K562 (cell line): ENCODE measurements at regions not wholly inside any gene's neighbourhood (a gene's known extent, or its start where the extent isn't known, plus 50 kb on each side); places are given as distances from the start of the nearest gene placed in this dataset.
A peak's percentile ranks its signal among the peaks of the same experiment; 100 is the strongest.

Experiments
- ATAC-seq: fragments of 200-7000 bp; cut with Tn5 transposase; 3 replicates; pipeline ENCODE4 v1.9.1; 2020; ENCODE audit warnings: moderate library complexity
- BruUV-seq: library from RNA; stranded (reverse); fragments of 400-500 nt; replicated peaks from 2 replicates; lab custom pipeline; 2021; lab: Mats Ljungman, UMichigan
- CTCF ChIA-PET: fragments of 300-600 bp; formaldehyde crosslinking; extraction: SDS; loops from one replicate; lab custom pipeline; 2021; ENCODE audit warnings: low intra/inter-chr PET ratio; lab: Yijun Ruan, JAX
- POLR2A ChIA-PET: fragments of 300-600, 350-650 bp; sonication (Branson Sonifier 250); formaldehyde crosslinking; extraction: SDS; loops from one replicate; lab custom pipeline; 2021; ENCODE audit warnings: antibody characterized with exemption, inconsistent platforms; lab: Yijun Ruan, JAX
- DNase-seq, 4 experiments: peaks; one replicate each; pipeline versions ENCODE4 v3.0.0 to v3.0.0-alpha.2; 2011 to 2018; ENCODE audit warnings: low spot score in 3 of 4, mixed read lengths in 3 of 4; ENCODE audit errors: extremely low read depth in 1 of 4
- FAIRE-seq: peaks from 2 replicates; lab custom pipeline; 2011; peaks lifted over from hg19 to GRCh38; lab: Jason Lieb, UNC
- H2AFZ ChIP-seq: 2 replicates; pipeline ENCODE4 v1.6.0; 2011; ENCODE audit warnings: low read depth, low read length, control low read depth, inconsistent platforms
- H3K27ac ChIP-seq: fragments of 200-600 bp; 3 replicates; pipeline ENCODE4 v1.8.0; 2011; ENCODE audit warnings: low read depth, mild to moderate bottlenecking, control low read depth, inconsistent platforms, low read length, moderate library complexity, mixed read lengths; ENCODE audit errors: extremely low read depth
- H3K27me3 ChIP-seq, 2 experiments: fragments of 300-600 bp in 1 of 2; 2 replicates in 1 of 2; 3 replicates in 1 of 2; pipeline versions ENCODE4 v1.6.0 to v1.8.0; 2011; ENCODE audit warnings: inconsistent platforms in 2 of 2, low read length in 2 of 2, mild to moderate bottlenecking in 1 of 2, mixed read lengths in 1 of 2, moderate library complexity in 1 of 2; ENCODE audit not compliant: control insufficient read depth in 2 of 2, insufficient read depth in 2 of 2
- H3K36me3 ChIP-seq: fragments of 300-600 bp; 3 replicates; pipeline ENCODE4 v1.8.0; 2011; ENCODE audit warnings: mild to moderate bottlenecking, low read length, inconsistent platforms; ENCODE audit not compliant: control insufficient read depth, insufficient read depth
- H3K4me1 ChIP-seq, 2 experiments: fragments of 200-600 bp in 1 of 2; replicated peaks in 1 of 2; 2 replicates in 1 of 2; 3 replicates in 1 of 2; pipeline versions ENCODE4 v1.5.1 to v1.8.0; 2011; ENCODE audit warnings: inconsistent platforms in 2 of 2, low read length in 2 of 2, mild to moderate bottlenecking in 1 of 2, mixed read lengths in 1 of 2, moderate library complexity in 1 of 2; ENCODE audit not compliant: control insufficient read depth in 2 of 2, insufficient read depth in 2 of 2
- H3K4me2 ChIP-seq: 2 replicates; pipeline ENCODE4 v1.6.1; 2011; ENCODE audit warnings: low read length, control low read depth, inconsistent platforms, mixed read lengths; ENCODE audit not compliant: insufficient read depth
- H3K4me3 ChIP-seq: fragments of 200-600 bp; sonication (generic), shearing (Covaris generic); 2 replicates; pipeline ENCODE4 v1.5.1; 2016; ENCODE audit warnings: control low read depth, inconsistent platforms
- H3K79me2 ChIP-seq: fragments of 200-600 bp; 3 replicates; pipeline ENCODE4 v1.8.0; 2011; ENCODE audit warnings: low read length, inconsistent platforms; ENCODE audit not compliant: control insufficient read depth, insufficient read depth
- H3K9ac ChIP-seq, 2 experiments: 2 replicates each; pipeline versions ENCODE4 v1.6.0 to v1.6.1; 2011; ENCODE audit warnings: low read depth in 2 of 2, low read length in 2 of 2, control low read depth in 1 of 2, inconsistent platforms in 1 of 2, mild to moderate bottlenecking in 1 of 2, mixed read lengths in 1 of 2; ENCODE audit not compliant: insufficient read depth in 1 of 2
- H3K9me1 ChIP-seq: one replicate; pipeline ENCODE4 v1.6.0; 2011; ENCODE audit warnings: inconsistent platforms, mild to moderate bottlenecking, low read length, moderate library complexity; ENCODE audit not compliant: control insufficient read depth, insufficient read depth
- H3K9me3 ChIP-seq: replicated peaks from 2 replicates; pipeline ENCODE4 v1.5.1; 2011; ENCODE audit warnings: low read depth, low read length, inconsistent platforms; ENCODE audit not compliant: control insufficient read depth, insufficient read depth
- H4K20me1 ChIP-seq: replicated peaks from 2 replicates; pipeline ENCODE4 v1.6.1; 2011; ENCODE audit warnings: low read length, inconsistent platforms, mixed read lengths; ENCODE audit not compliant: control insufficient read depth, insufficient read depth
- ARID3A ChIP-seq: IDR thresholded peaks from 2 replicates; pipeline ENCODE4 v1.6.1; 2012; ENCODE audit warnings: low read depth, low read length, improper control_type of control experiment, borderline replicate concordance
- BCOR ChIP-seq: fragments of 450-650 bp; IDR thresholded peaks from 2 replicates; pipeline ENCODE4 v1.6.1; 2016
- CBFA2T2 ChIP-seq: fragments of 450-650 bp; conservative IDR thresholded peaks from 2 replicates; pipeline ENCODE4 v1.6.1; 2017; ENCODE audit warnings: mild to moderate bottlenecking
- CXXC5 ChIP-seq: fragments of 250-450 bp; sonication (Bioruptor Pico); IDR thresholded peaks from 2 replicates; pipeline ENCODE4 v1.8.0; 2022; ENCODE audit warnings: inconsistent platforms, mild to moderate bottlenecking, moderate library complexity
- DPF2 ChIP-seq: fragments of 450-650 bp; IDR thresholded peaks from 2 replicates; pipeline ENCODE4 v1.6.1; 2016
- EHMT2 ChIP-seq: fragments of 450-650 bp; IDR thresholded peaks from 2 replicates; pipeline ENCODE4 v1.6.1; 2018; ENCODE audit warnings: antibody characterized with exemption
- GMEB1 ChIP-seq: fragments of 250-450 bp; sonication (Bioruptor Pico); IDR thresholded peaks from 2 replicates; pipeline ENCODE4 v1.4.0; 2020; ENCODE audit warnings: mild to moderate bottlenecking
- MCM7 ChIP-seq, 2 experiments: fragments of 450-650 bp; IDR thresholded peaks; 2 replicates each; pipeline ENCODE4 v1.6.1; 2016 to 2018
- MLX ChIP-seq, 2 experiments: fragments of 450-650 bp in 1 of 2; sonication (generic) in 1 of 2; formaldehyde crosslinking; conservative IDR thresholded peaks; 2 replicates each; pipeline versions ENCODE4 v1.4.0 to v1.8.1; 2020 to 2022; ENCODE audit warnings: mild to moderate bottlenecking in 1 of 2, missing genetic modification reagents in 1 of 2
- MYC ChIP-seq, 2 experiments: fragments of 250-450 bp in 1 of 2; sonication (Bioruptor Pico) in 1 of 2; IDR thresholded peaks; 2 replicates each; pipeline versions ENCODE4 v1.5.1 to v1.6.1; 2012 to 2021; ENCODE audit warnings: low read depth in 2 of 2, borderline replicate concordance in 1 of 2, improper control_type of control experiment in 1 of 2, low read length in 1 of 2, mild to moderate bottlenecking in 1 of 2, moderate library complexity in 1 of 2
- PHB2 ChIP-seq: fragments of 450-650 bp; IDR thresholded peaks from 2 replicates; pipeline ENCODE4 v1.6.1; 2017; ENCODE audit warnings: low read depth
- RBM34 ChIP-seq: fragments of 200-400 bp; formaldehyde crosslinking; IDR thresholded peaks from 2 replicates; pipeline ENCODE4 v1.6.1; 2018; ENCODE audit warnings: low read length, borderline replicate concordance; ENCODE audit not compliant: insufficient read depth
- TCF3 ChIP-seq: sonication (generic); formaldehyde crosslinking; IDR thresholded peaks from 2 replicates; pipeline ENCODE4 v1.4.0; 2020; ENCODE audit warnings: mild to moderate bottlenecking, missing genetic modification reagents
- ZFP91 ChIP-seq: sonication (generic); formaldehyde crosslinking; IDR thresholded peaks from 2 replicates; pipeline ENCODE4 v1.8.0; 2022; ENCODE audit warnings: mild to moderate bottlenecking, missing genetic modification reagents
- ZNF174 ChIP-seq: fragments of 250-450 bp; sonication (Bioruptor Pico); IDR thresholded peaks from 2 replicates; pipeline ENCODE4 v1.4.0; 2020; ENCODE audit warnings: mild to moderate bottlenecking
- WGBS: fragments of 100-300 bp; shearing (Covaris generic); methylation state at CpG from one replicate; pipeline ENCODE4 v1.1.6; 2016; ENCODE audit warnings: low coverage, mixed read lengths; ENCODE audit not compliant: insufficient coverage; ENCODE audit errors: missing lambda C conversion rate; 5-methylcytosine and 5-hydroxymethylcytosine counted together
- in situ Hi-C: fragments of 300-500 bp; cut with MboI; formaldehyde crosslinking; loops from 4 replicates; pipeline ENCODE4 v1.15.0; 2018; ENCODE audit warnings: inconsistent platforms, mixed read lengths
- intact Hi-C: fragments of 100-400 bp; cut with micrococcal nuclease; formaldehyde crosslinking; loops from 2 replicates; pipeline ENCODE4 v1.14.2; 2022

DNA sequence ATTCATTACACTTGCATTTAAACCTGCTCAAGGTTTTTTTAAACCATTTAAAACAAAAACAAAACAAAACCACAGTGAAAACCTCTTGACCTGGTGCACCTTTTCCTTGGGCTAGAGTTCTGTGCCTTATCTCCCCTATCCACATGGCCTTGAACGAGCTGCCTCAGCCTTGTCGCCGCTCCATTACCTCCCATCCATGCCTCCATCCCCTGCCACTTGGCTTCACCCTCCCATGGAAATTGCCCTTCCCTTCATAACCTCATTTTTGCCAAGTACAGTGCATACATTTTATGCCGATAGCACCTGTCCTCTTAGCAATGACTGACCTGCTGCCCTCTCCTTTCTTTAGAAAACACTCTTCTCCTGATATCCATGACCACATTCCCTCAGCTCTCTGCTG is 188.6 kb upstream of the ASIC2 start:
- no peaks in the 10 kb centered on the region for H3K36me3 ChIP-seq
- H3K4me1 ChIP-seq, result peaks cover 6 to 21% of the 10 kb centered on the region in 2 experiments; a peak in 4 of 5 replicates
- H4K20me1 ChIP-seq, result no peaks in the 10 kb centered on the region
- intact Hi-C loops, result no loop called here
- no peaks in the 10 kb centered on the region for H3K9me3 ChIP-seq
- ChIA-PET POLR2A (interaction anchor here (0.6 to 1.2 kb wide), 5 partner anchors 10 to 1353 kb away, joined by 3 to 6 read pairs (median 3); no protein-coding TSS in a partner anchor), CTCF (no interaction called here)
- H3K27ac ChIP-seq, result peak overlapping the region; percentile 4; the same call in 1 of the 3 replicates
- no peak overlapping the region for H3K4me3 ChIP-seq
- H3K79me2 ChIP-seq, result no peaks in the 10 kb centered on the region
- in situ Hi-C loops, result no loop called here
- H2AFZ ChIP-seq, result peak overlapping the region; percentile 37
- H3K9me1 ChIP-seq, result no peaks in the 10 kb centered on the region
- 5% methylated on average over 4 of the region's 4 CpGs for WGBS
- FAIRE-seq (peak; percentile 97), ATAC-seq (peak; percentile 91), DNase-seq (peak; percentile 73 to 82 (median 80))
- no TSS peak for BruUV-seq
- peak overlapping the region; percentile 55 for H3K4me2 ChIP-seq
- no peak overlapping the region for H3K9ac ChIP-seq
- no peaks in the 10 kb centered on the region for H3K27me3 ChIP-seq
- TF ChIP-seq CBFA2T2 (peak; percentile 80), MLX (CRISPR knock-in tag; conservative IDR thresholded peaks at IDR 0.05) (no peak), ZFP91 (CRISPR knock-in tag) (no peak), EHMT2 (peak; percentile 89), PHB2 (peak; percentile 46), RBM34 (no peak), GMEB1 (CRISPR knock-in tag) (no peak), ZNF174 (CRISPR knock-in tag) (no peak), BCOR (peak; percentile 27; the same call in 1 of the 2 replicates), ARID3A (no peak), MYC (IDR thresholded peaks at IDR 0.05; ENCODE audit: low read depth, low read length) (peak; percentile 45; the same call in 1 of the 2 replicates), MYC (CRISPR knock-in tag; IDR thresholded peaks at IDR 0.05; ENCODE audit: borderline replicate concordance, low read depth) (no peak), MCM7 (IDR thresholded peaks at IDR 0.05) (no peak), DPF2 (peak; percentile 93), TCF3 (CRISPR knock-in tag) (peak; percentile 84), CXXC5 (CRISPR knock-in tag) (peak; percentile 74)
